Left ventricle myocardium superior (tissue), 1 donor: ENCODE measurements at regions not wholly inside any gene's neighbourhood (a gene's known extent, or its start where the extent isn't known, plus 50 kb on each side); places are given as distances from the start of the nearest gene placed in this dataset.
"Not testable (repeated sequence)": the region's sequence is repeated elsewhere in the genome, so short reads cannot be mapped to it uniquely, and the experiment has no call there.

Source experiments
- ATAC-seq: fragments of 200-7000 bp; cut with Tn5 transposase; one replicate; pipeline ENCODE4 v1.9.1; 2020; ENCODE audit warnings: mild to moderate bottlenecking, moderate library complexity
- DNase-seq: peaks from one replicate; pipeline ENCODE4 v3.0.0-alpha.2; 2020
- intact Hi-C: fragments of 100-400 bp; cut with micrococcal nuclease; formaldehyde crosslinking; loops from one replicate; pipeline ENCODE4 v1.11.0; 2022
- donor health status: DM: no; HTN: yes; CAD: no; lungs with severe emphysema.

DNA sequence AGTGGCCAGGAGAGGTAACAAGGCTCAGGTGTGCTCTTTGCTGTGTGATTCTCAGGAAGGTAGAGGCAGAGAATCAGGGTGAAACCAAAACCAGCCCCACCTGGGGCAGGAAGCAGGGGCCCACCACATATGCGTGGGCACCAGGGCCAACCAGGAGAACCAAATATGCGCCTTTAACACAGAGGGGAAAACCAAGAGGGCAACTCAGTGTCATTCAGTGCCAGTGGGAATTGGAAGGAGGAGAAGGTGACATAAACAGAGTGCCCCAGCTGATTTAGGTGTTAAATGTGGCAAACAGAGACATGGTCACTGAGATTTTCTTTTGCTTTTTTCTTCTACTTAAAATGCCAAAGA lies 106.8 kb upstream of the MAMLD1 start:
- ATAC-seq, result no peak
- DNase-seq, result no peak
- intact Hi-C loops, result no loop called here

GRCh38 chrX:150257353-150258175 lies 105.6 kb upstream of the MAMLD1 start:
- ATAC-seq, result no peak
- intact Hi-C loops, result no loop called here
- DNase-seq, result no peak

- no peak for DNase-seq
- no peak for ATAC-seq
- intact Hi-C loops, result no loop called here
These were observed 105.0 kb upstream of the MAMLD1 start for GRCh38 chrX:150258176-150258425.

DNA sequence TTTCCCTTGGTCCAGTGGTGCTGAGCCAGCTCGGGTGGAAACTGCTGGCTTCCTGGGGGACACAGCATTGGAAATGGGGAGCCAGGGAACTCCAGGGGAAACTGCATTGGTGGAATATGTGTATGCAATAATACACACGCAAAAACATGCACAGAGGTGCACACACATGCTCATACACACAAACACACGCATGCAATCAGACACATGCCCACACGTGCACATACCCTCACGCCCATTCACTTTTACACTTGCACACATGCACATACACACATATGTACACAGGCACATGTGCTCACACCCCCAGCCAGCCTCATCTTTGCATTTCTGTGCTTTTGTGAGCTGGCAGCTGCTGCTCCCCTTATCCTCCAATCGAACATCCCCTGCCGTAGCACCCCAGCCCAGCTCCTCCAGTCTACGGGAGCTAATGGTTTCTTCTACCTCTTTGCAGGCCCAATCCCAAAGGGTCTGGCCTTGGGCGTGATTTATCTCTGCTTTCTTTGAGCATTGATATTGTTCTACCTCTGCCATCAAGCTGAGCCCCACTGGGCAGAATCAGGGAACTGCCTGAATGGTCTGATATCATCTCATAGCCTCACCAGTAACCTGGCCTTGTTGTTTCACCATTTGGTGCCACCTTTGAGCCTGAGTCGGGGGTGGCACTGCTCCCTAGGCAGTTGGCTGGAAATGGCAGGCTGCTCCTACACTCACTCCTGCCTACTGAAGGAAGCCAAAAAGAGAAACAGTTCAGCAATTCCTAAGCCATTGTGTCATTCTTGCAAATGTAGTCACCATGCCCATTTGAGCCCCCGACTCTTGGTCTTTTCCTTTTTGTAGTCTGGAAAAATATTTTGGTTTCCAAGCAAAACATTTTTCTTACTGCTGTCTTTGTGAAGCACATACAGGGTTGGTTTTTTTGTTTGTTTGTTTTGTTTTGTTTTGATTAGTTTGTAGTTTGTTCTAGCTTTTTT lies 104.4 kb upstream of the MAMLD1 start:
- intact Hi-C loops, result no loop called here
- DNase-seq, result no peak

GRCh38 chrX:150262456-150262855 lies 100.7 kb upstream of the MAMLD1 start:
- intact Hi-C loops, result no loop called here
- ATAC-seq, result no peak
- DNase-seq, result no peak

More for the DNA sequence above, 104.4 kb upstream of the MAMLD1 start:
- ATAC-seq, result no peak

DNA sequence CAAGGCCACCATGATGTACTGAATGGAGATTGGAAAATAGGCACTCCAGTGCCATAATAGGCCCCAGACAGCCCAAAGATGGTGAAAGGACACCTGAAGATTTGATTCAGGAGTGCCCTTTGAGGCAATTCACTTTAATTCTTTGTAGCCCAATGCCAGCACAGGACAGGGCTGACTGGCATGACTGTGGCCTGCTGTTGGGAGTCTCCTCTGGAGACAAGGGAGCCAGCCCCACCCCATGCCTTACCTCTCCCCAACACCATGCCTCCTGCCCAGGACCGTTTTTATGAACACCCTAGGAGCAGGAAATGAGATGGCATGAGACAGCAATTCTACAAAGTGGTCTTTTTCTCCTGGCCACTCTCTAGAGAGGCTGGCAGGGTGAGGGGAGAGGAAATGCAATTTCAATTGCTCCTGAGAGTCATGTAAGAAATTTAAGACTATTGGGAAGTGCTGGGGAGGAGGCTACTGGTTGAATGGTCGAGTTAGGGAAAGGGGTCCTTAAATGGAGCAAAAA lies 94.2 kb upstream of the MAMLD1 start:
- no peak for DNase-seq
- ATAC-seq, result no peak
- intact Hi-C loops, result no loop called here

- DNase-seq (no peak), ATAC-seq (no peak)
- intact Hi-C loops, result no loop called here
These were observed 93.4 kb upstream of the MAMLD1 start for GRCh38 chrX:150269605-150270254.

- ATAC-seq (no peak), DNase-seq (no peak)
- intact Hi-C loops, result no loop called here
These were observed 92.5 kb upstream of the MAMLD1 start for GRCh38 chrX:150270622-150271021.

DNA sequence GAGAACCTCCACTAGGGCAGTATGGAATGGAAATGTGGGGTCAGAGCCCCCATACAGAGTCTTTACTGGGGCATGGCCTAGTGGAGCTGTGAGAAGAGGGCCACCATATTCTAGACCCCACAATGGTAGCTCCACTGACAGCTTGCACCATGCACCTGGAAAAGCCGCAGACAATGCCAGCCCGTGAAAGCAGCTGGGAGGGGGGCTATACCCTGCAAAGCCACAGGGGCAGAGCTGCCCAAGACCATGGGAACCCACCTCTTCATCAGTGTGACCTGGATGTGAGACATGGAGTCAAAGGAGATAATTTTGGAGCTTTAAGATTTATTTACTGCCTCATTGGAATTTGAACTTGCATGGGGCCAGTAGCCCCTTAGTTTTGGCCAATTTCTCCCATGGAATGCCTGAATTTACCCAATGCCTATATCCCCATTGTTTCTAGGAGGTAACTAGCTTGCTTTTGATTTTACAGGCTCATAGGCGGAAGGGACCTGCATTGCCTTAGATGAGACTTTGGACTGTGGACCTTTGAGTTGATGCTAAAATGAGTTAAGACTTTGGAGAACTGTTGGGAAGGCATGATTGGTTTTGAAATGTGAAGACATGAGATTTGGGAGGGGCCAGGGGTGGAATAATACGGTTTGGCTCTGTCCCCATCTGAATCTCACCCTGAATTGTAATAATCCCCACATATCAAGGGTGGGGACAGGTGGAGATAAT lies 89.4 kb upstream of the MAMLD1 start:
- DNase-seq, intact Hi-C loops, ATAC-seq: not testable (repeated sequence)

GRCh38 chrX:150282953-150283352 lies 80.2 kb upstream of the MAMLD1 start:
- ATAC-seq (no peak), DNase-seq (no peak)
- intact Hi-C loops, result no loop called here

- no peak for DNase-seq
- ATAC-seq, result no peak
- intact Hi-C loops, result no loop called here
These were observed 72.1 kb upstream of the MAMLD1 start for GRCh38 chrX:150291014-150291413.

- no peak for ATAC-seq
- no peak for DNase-seq
- intact Hi-C loops, result no loop called here
These were observed 69.7 kb upstream of the MAMLD1 start for GRCh38 chrX:150293311-150294013.

GRCh38 chrX:150298841-150299551 lies 64.1 kb upstream of the MAMLD1 start:
- intact Hi-C loops, result no loop called here
- DNase-seq, result no peak
- ATAC-seq, result no peak

DNA sequence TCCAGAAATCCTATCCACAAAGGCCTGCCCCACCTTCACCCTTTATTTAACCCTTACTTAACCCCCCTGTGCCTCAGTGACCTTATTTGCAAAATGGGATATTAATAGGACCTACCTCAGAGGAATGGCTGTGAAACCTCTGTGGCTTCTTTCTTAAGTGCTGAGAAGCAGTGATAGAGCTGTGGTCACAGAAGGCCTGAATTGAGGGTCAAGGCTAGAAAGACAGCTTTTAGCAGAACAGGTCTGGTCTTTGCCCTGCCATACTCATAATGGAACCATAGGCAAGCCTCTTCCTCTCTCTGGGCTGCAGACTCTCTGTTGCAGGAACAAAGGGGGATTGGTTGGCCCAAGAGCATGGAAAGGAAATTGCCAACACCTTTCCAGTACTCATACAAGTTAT lies 63.5 kb upstream of the MAMLD1 start:
- DNase-seq (no peak), ATAC-seq (no peak)
- intact Hi-C loops, result no loop called here

DNA sequence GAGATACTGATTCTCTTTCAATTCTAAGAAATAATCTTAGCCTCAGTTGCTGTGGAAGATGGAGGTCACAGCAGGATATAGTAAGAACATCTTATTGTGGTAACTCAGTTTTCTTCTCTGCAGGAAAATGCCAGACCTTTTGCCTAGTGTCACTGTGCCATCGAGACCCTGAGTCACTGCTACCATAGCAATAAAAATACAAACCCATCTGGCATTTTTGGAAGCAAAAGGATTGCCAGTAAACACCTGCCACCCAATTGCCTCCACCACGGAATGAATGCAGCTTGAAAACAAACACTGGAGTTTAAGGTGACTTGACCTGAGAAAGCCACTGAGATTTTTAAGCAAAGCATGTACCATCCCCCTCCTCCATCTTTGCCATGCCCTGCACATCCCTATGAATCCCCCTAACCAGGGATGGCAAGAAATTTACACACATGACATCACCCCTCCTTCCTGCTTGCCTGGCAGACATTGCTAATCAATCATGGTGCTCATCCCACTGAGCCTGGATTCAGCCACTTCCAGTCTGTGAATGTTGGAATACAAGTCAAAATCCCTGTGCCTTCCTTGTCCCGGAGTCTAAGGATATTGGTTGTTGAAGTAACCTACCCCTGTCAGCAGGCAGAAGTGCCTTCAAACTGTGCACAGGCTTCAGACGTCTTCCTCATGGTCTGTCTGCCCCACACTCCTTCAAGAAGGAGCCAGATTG lies 59.6 kb upstream of the MAMLD1 start:
- intact Hi-C loops, result no loop called here
- no peak for DNase-seq
- ATAC-seq, result no peak

DNA sequence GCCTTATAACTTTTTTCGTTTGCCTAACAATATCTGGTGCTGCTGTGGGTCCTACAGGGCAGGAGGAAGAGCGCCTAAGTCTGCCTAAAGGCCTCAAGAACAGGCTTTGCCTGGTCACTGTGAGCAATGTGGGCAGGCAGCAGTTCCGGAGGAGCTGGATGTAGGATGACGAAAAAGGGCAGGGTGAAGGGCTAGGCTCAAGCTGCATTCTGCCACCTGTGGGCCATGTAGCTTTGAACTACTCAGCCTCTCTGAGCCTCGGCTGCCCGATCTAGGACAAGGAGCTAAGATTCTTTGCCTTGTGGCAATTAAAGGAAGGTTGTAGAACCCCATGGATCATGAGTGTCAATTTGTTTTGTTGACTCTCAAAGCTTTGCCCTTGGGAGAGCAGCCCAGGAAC lies 57.1 kb upstream of the MAMLD1 start:
- no peak for ATAC-seq
- DNase-seq, result no peak
- intact Hi-C loops, result no loop called here

GRCh38 chrX:150308041-150308440 lies 55.1 kb upstream of the MAMLD1 start:
- no peak for ATAC-seq
- no peak for DNase-seq
- intact Hi-C loops, result no loop called here
